ENCODE measurements at regions not wholly inside any gene's neighbourhood (a gene's known extent, or its start where the extent isn't known, plus 50 kb on each side); places are given as distances from the start of the nearest gene placed in this dataset.

DNA sequence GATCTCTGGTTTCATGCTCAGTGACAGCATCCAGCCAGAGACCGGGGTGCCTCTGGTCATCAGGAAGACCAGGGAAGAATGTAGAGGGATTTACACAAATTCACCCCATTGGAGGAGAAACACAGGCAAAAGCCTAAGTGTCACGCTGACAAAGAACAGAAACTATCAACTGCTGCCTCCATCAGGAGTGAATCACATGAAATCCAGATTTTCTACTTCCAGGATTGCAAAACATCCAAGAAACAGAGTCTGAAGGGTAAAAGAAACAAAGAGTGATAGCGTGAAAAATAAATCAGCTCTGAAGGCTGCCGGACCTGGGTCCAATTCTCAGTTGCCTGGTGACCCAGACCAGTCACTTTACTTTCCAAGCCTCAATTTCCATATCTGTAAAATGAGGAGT, 136.1 kb upstream of the MAP1LC3B2 start:
- no peaks in the 10 kb centered on the region for H3K27me3 ChIP-seq
- H3K4me3 ChIP-seq = no peak overlapping the region
- WGBS, 2 donors = 56 to 70% methylated on average over 4 of the region's 4 CpGs
- no peak overlapping the region for H3K27ac ChIP-seq
- H3K9me3 ChIP-seq = peaks cover 0 to 5% (median 0%) of the 10 kb centered on the region in 4 donors
- TF ChIP-seq, protein P1, sequence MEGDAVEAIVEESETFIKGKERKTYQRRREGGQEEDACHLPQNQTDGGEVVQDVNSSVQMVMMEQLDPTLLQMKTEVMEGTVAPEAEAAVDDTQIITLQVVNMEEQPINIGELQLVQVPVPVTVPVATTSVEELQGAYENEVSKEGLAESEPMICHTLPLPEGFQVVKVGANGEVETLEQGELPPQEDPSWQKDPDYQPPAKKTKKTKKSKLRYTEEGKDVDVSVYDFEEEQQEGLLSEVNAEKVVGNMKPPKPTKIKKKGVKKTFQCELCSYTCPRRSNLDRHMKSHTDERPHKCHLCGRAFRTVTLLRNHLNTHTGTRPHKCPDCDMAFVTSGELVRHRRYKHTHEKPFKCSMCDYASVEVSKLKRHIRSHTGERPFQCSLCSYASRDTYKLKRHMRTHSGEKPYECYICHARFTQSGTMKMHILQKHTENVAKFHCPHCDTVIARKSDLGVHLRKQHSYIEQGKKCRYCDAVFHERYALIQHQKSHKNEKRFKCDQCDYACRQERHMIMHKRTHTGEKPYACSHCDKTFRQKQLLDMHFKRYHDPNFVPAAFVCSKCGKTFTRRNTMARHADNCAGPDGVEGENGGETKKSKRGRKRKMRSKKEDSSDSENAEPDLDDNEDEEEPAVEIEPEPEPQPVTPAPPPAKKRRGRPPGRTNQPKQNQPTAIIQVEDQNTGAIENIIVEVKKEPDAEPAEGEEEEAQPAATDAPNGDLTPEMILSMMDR (IDR thresholded peaks at IDR 0.05) = no peak
- no peak for TF ChIP-seq EP300 (IDR thresholded peaks at IDR 0.05)
- TF ChIP-seq POLR2A (IDR thresholded peaks at IDR 0.05) = no peak
- no peak for TF ChIP-seq POLR2AphosphoS5 (IDR thresholded peaks at IDR 0.05)
- no peaks in the 10 kb centered on the region for H3K36me3 ChIP-seq
- no peak for ATAC-seq (ENCODE audit: low FRiP score in 2 of 2)
- H3K4me1 ChIP-seq = no peaks in the 10 kb centered on the region
- no peak for DNase-seq

DNA sequence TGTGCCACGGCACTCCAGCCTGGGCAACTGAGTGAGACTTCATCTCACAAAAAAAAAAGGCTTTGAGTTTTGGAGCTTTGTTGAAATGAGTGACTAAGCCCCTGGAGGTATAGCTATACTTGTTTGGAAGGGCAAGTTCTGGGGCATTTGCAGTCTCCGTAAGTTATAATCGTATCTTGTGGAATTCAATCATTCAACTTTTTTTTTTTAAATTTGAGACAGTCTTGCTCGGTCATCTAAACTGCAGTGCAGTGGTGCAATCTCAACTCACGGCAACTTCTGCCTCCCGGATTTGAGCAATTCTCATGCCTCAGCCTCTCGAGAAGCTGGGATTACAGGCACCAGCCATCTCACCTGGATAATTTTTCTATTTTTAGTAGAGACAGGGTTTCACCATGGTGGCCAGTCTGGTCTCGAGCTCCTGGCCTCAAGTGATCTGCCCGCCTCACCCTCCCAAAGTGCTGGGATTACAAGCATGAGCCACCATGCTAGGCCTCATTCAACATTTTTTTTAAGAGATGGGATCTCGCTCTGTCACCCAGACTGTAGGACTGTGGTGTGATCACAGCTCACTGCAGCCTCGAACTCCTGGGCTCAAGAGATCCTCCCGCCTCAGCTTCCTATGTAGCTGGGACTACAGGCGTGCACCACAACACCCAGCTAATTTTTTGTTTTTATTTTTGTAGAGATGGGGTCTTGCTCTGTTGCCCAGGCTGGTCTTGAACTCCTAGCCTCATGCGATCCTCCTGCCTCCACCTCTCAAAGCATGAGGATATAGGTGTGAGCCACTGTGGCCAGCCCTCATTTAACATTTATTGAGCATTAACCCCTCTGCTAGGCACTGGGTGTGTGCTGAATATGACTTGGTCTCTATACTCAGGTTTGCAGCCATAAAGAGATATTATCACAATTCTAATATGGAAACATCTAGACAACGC, 133.7 kb upstream of the MAP1LC3B2 start:
- Histone ChIP-seq H3K4me3 (no peak overlapping the region), H3K27me3 (no peaks in the 10 kb centered on the region), H3K36me3 (no peaks in the 10 kb centered on the region), H3K27ac (no peak overlapping the region), H3K9me3 (peaks cover 0 to 5% (median 0%) of the 10 kb centered on the region in 4 donors), H3K4me1 (no peaks in the 10 kb centered on the region)
- DNase-seq (no peak), ATAC-seq (ENCODE audit: low FRiP score in 2 of 2) (no peak)
- 79 to 90% methylated on average over 15 of the region's 15 CpGs for WGBS, 2 donors
- TF ChIP-seq, protein P1 (IDR thresholded peaks at IDR 0.05) = no peak
- TF ChIP-seq POLR2A (IDR thresholded peaks at IDR 0.05) (no peak), EP300 (IDR thresholded peaks at IDR 0.05) (no peak), POLR2AphosphoS5 (IDR thresholded peaks at IDR 0.05) (no peak)

DNA sequence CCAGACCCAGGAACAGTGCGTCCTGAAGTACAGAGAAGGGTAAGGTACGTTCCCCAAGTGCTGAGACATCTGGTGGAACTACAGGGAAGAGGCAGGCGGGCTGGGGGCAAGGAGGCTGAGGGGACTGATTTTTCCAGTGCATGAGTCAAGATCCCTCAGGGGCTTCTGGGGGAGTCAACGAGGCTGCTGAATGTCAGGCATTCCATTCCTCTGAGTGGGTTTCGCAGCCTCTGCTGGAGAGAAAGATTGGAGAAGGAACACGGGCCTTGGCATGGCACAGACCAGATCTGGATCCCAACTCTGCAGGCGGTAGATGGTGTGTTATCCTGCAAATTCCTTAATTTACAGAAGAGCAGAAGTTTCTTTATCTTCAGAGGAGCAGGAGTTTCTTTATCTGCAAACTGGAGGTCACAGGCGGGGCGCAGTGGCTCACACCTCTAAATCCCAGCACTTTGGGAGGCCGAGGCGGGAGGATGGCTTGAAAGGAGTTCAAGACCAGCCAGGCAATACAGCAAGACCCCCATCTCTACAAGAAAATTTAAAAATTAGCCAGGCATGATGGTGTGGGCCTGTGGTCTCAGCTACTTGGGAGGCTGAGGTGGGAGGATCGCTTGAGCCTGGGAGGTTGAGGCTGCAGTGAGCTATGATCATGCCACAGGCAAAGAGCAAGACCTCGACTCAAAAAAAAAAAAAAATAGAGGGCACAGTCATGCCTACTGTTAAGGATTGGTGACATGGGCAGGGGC, 132.6 kb upstream of the MAP1LC3B2 start:
- Histone ChIP-seq H3K4me1 (no peaks in the 10 kb centered on the region), H3K9me3 (peaks cover 0 to 5% (median 0%) of the 10 kb centered on the region in 4 donors), H3K4me3 (no peak overlapping the region), H3K27ac (no peak overlapping the region), H3K36me3 (no peaks in the 10 kb centered on the region), H3K27me3 (no peaks in the 10 kb centered on the region)
- ATAC-seq (ENCODE audit: low FRiP score in 2 of 2) = peak; percentile 75 to 94
- peak in 1 of 2 donors; percentile 16 for TF ChIP-seq POLR2AphosphoS5 (IDR thresholded peaks at IDR 0.05)
- no peak for TF ChIP-seq POLR2A (IDR thresholded peaks at IDR 0.05)
- no peak for TF ChIP-seq EP300 (IDR thresholded peaks at IDR 0.05)
- 79% methylated on average over 13 of the region's 13 CpGs for WGBS, 2 donors
- no peak for DNase-seq

GRCh38 chr12:116427200-116427930, 131.8 kb upstream of the MAP1LC3B2 start:
- 58 to 60% methylated on average over 19 of the region's 19 CpGs for WGBS, 2 donors
- no peak overlapping the region for H3K4me3 ChIP-seq
- H3K27ac ChIP-seq = no peak overlapping the region
- no peaks in the 10 kb centered on the region for H3K9me3 ChIP-seq
- H3K4me1 ChIP-seq = no peaks in the 10 kb centered on the region
- no peak for TF ChIP-seq POLR2AphosphoS5 (IDR thresholded peaks at IDR 0.05)
- no peaks in the 10 kb centered on the region for H3K27me3 ChIP-seq
- DNase-seq (no peak), ATAC-seq (ENCODE audit: low FRiP score in 2 of 2) (no peak)
- no peaks in the 10 kb centered on the region for H3K36me3 ChIP-seq

DNA sequence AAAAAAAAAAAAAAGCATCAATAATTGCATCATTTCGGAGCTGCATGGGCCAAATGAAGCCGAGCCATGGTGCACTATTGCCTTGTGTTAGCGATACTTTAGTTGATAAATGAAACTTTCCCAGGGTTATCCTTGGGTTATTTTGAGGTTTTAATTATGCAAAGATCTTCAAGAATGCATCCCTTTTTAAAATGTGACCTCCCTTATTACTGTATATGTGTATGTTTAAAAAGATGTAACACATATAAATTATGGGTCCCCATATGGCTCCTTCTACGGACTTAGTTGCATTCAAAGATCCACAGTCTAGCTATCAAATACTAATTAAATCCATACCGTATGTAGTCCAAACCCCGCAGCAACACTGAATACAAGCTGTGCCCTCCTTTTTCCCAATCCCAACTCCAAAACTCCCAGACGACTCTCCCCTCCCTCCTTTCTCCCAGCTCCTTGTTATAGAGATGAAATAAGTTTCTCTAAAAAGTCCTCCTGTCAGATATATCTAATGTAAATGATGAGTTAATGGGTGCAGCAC, 129.3 kb upstream of the MAP1LC3B2 start:
- Histone ChIP-seq H3K4me3 (no peak overlapping the region), H3K9me3 (no peaks in the 10 kb centered on the region), H3K36me3 (no peaks in the 10 kb centered on the region), H3K27ac (no peak overlapping the region), H3K27me3 (no peaks in the 10 kb centered on the region), H3K4me1 (peaks cover 11 to 18% (median 14%) of the 10 kb centered on the region in 4 donors)
- no peak for ATAC-seq (ENCODE audit: low FRiP score in 2 of 2)
- TF ChIP-seq, protein P1 (IDR thresholded peaks at IDR 0.05) = no peak
- TF ChIP-seq POLR2AphosphoS5 (IDR thresholded peaks at IDR 0.05) = no peak
- TF ChIP-seq POLR2A (IDR thresholded peaks at IDR 0.05) = no peak
- no peak for TF ChIP-seq EP300 (IDR thresholded peaks at IDR 0.05)
- DNase-seq = no peak
- 77 to 85% methylated on average over 7 of the region's 7 CpGs for WGBS, 2 donors

Measured in upper lobe of left lung (tissue), 6 donors.